Psoas muscle (tissue), 7 donors: ENCODE measurements at regions not wholly inside any gene's neighbourhood (a gene's known extent, or its start where the extent isn't known, plus 50 kb on each side); places are given as distances from the start of the nearest gene placed in this dataset.

ENCODE experiments used
- ATAC-seq, 4 donors: fragments of 200-7000 bp; cut with Tn5 transposase; one replicate each; pipeline ENCODE4 v1.9.1; 2020; ENCODE audit warnings: moderate library complexity in 3 of 4, mild to moderate bottlenecking in 2 of 4
- DNase-seq, 2 donors: peaks; one replicate each; pipeline ENCODE4 v3.0.0-alpha.2; 2020
- H3K27ac ChIP-seq: fragments of 200-600 bp; one replicate; pipeline ENCODE4 v1.8.0; 2022
- H3K27me3 ChIP-seq, 3 donors: fragments of 200-600 bp in 1 of 3; one replicate each; pipeline versions ENCODE4 v1.6.1 to v1.8.0; 2013 to 2022; ENCODE audit warnings: low read length in 2 of 3, mild to moderate bottlenecking in 2 of 3, moderate library complexity in 1 of 3; ENCODE audit not compliant: insufficient read depth in 3 of 3
- H3K36me3 ChIP-seq, 2 donors: fragments of 200-600 bp in 1 of 2; one replicate each; pipeline versions ENCODE4 v1.6.1 to v1.8.0; 2013 to 2022; ENCODE audit warnings: low read depth in 1 of 2, mild to moderate bottlenecking in 1 of 2, moderate library complexity in 1 of 2; ENCODE audit not compliant: insufficient read depth in 1 of 2
- H3K4me1 ChIP-seq: fragments of 200-600 bp; one replicate; pipeline ENCODE4 v1.8.0; 2022
- H3K4me3 ChIP-seq: fragments of 200-600 bp; one replicate; pipeline ENCODE4 v1.8.0; 2022; ENCODE audit warnings: mild to moderate bottlenecking
- H3K9me3 ChIP-seq: fragments of 200-600 bp; one replicate; pipeline ENCODE4 v1.8.0; 2022
- CTCF ChIP-seq: fragments of 200-600 bp; IDR thresholded peaks from one replicate; pipeline ENCODE4 v1.8.0; 2022; ENCODE audit warnings: antibody characterized with exemption
- whole genome bisulfite sequencing, 3 donors: extraction: QIAGEN DNeasy Blood & Tissue Kit; methylation state at CpG; one replicate each; pipeline versions ENCODE4 v1.1.6 to v1.1.7; 2013; 5-methylcytosine and 5-hydroxymethylcytosine counted together
- intact Hi-C, 2 donors: fragments of 100-400 bp; cut with DNase I; formaldehyde crosslinking; loops; one replicate each; pipeline versions ENCODE4 v1.11.0 to v1.14.2; 2022
- donor health status: healthy with polysubstance abuse.
- donor health status: DM: no; HTN: no; CAD: no; lungs with moderate emphysema.
- donor health status: Bipolar disorder and iron deficiency.
- donor health status: healthy.
- donor health status: DM: yes; HTN: yes; CAD: no.
- donor health status: DM: no; HTN: no; CAD: no.
- donor health status: DM: yes; HTN: yes; CAD: no.

- Histone ChIP-seq H3K36me3 (no peaks in the 10 kb centered on the region), H3K27ac (no peak overlapping the region), H3K9me3 (no peaks in the 10 kb centered on the region), H3K27me3 (peaks cover 0 to 4% (median 0%) of the 10 kb centered on the region in 3 donors), H3K4me3 (no peak overlapping the region), H3K4me1 (no peaks in the 10 kb centered on the region)
- WGBS, 3 donors: 56 to 64% (median 58%) methylated on average over 3 of the region's 3 CpGs
- TF ChIP-seq CTCF: no peak
- intact Hi-C loops: no loop called here
- ATAC-seq: no peak
- no peak for DNase-seq
Measured at GRCh38 chr16:77650761-77651160, 71.6 kb upstream of the NUDT7 start.

- ATAC-seq: peak in 2 of 4 donors; percentile 40 to 51
- intact Hi-C loops: no loop called here
- WGBS, 3 donors: 83 to 87% (median 83%) methylated on average over 4 of the region's 4 CpGs
Measured at GRCh38 chr16:77652399-77652798, 69.9 kb upstream of the NUDT7 start.

GRCh38 chr16:77657016-77657415 lies 65.3 kb upstream of the NUDT7 start:
- WGBS, 3 donors: 84 to 92% (median 90%) methylated on average over 6 of the region's 6 CpGs
- DNase-seq (no peak), ATAC-seq (no peak)
- H3K36me3 ChIP-seq: no peaks in the 10 kb centered on the region
- TF ChIP-seq CTCF: no peak
- intact Hi-C loops: no loop called here
- no peak overlapping the region for H3K4me3 ChIP-seq
- no peaks in the 10 kb centered on the region for H3K9me3 ChIP-seq
- H3K27ac ChIP-seq: no peak overlapping the region
- peaks cover 0 to 4% (median 0%) of the 10 kb centered on the region in 3 donors for H3K27me3 ChIP-seq
- H3K4me1 ChIP-seq: no peaks in the 10 kb centered on the region

More at GRCh38 chr16:77652399-77652798, 69.9 kb upstream of the NUDT7 start:
- no peak for TF ChIP-seq CTCF
- no peaks in the 10 kb centered on the region for H3K36me3 ChIP-seq
- H3K4me1 ChIP-seq: no peaks in the 10 kb centered on the region
- DNase-seq: no peak
- no peaks in the 10 kb centered on the region for H3K9me3 ChIP-seq
- H3K27ac ChIP-seq: no peak overlapping the region
- no peak overlapping the region for H3K4me3 ChIP-seq
- peaks cover 0 to 4% (median 0%) of the 10 kb centered on the region in 3 donors for H3K27me3 ChIP-seq

- Histone ChIP-seq H3K36me3 (no peaks in the 10 kb centered on the region), H3K27ac (no peak overlapping the region), H3K27me3 (no peaks in the 10 kb centered on the region), H3K4me1 (no peaks in the 10 kb centered on the region), H3K9me3 (no peaks in the 10 kb centered on the region), H3K4me3 (no peak overlapping the region)
- peak; percentile 38 for TF ChIP-seq CTCF
- ATAC-seq: no peak
- intact Hi-C loops: loop anchor here in 1 of 2 donors (5.0 kb wide), 1 partner anchor 423 kb away; no protein-coding TSS in a partner anchor
- 4 to 6% (median 5%) methylated on average over 12 of the region's 12 CpGs for WGBS, 3 donors
- DNase-seq: no peak
Measured at GRCh38 chr16:77660311-77660710, 62.0 kb upstream of the NUDT7 start.

GRCh38 chr16:77662246-77662645 lies 60.1 kb upstream of the NUDT7 start:
- no peak overlapping the region for H3K4me3 ChIP-seq
- 88 to 92% (median 89%) methylated on average over 4 of the region's 4 CpGs for WGBS, 3 donors
- no peak for TF ChIP-seq CTCF
- no peak overlapping the region for H3K27ac ChIP-seq
- H3K4me1 ChIP-seq: no peaks in the 10 kb centered on the region
- intact Hi-C loops: loop anchor here in 1 of 2 donors (5.0 kb wide), 1 partner anchor 425 kb away; no protein-coding TSS in a partner anchor
- DNase-seq (no peak), ATAC-seq (no peak)
- no peaks in the 10 kb centered on the region for H3K27me3 ChIP-seq
- no peaks in the 10 kb centered on the region for H3K36me3 ChIP-seq
- no peaks in the 10 kb centered on the region for H3K9me3 ChIP-seq
